Testis (tissue), 2 donors: ENCODE measurements at regions not wholly inside any gene's neighbourhood (a gene's known extent, or its start where the extent isn't known, plus 50 kb on each side); places are given as distances from the start of the nearest gene placed in this dataset.

Experiments
- CTCF ChIP-seq, 3 experiments: fragments of 450-650 bp in 2 of 3; fragments of 200-600 bp in 1 of 3; sonication (generic) in 1 of 3; IDR thresholded peaks; one replicate each; pipeline ENCODE4 v1.5.1; 2016 to 2019; ENCODE audit warnings: antibody characterized with exemption in 3 of 3, mild to moderate bottlenecking in 2 of 3, moderate library complexity in 1 of 3
- POLR2A ChIP-seq: fragments of 450-650 bp; IDR thresholded peaks from one replicate; pipeline ENCODE4 v1.6.1; 2017; ENCODE audit warnings: antibody characterized with exemption, mild to moderate bottlenecking, moderate library complexity

GRCh38 chr4:141563723-141564122, 72.7 kb upstream of the IL15 start:
- TF ChIP-seq CTCF (IDR thresholded peaks at IDR 0.05) (no peak), POLR2A (no peak)
